ENCODE measurements at regions not wholly inside any gene's neighbourhood (a gene's known extent, or its start where the extent isn't known, plus 50 kb on each side); places are given as distances from the start of the nearest gene placed in this dataset.
A peak's percentile ranks its signal among the peaks of the same experiment; 100 is the strongest.
"Not testable (repeated sequence)": the region's sequence is repeated elsewhere in the genome, so short reads cannot be mapped to it uniquely, and the experiment has no call there.

GRCh38 chr4:9505341-9505740, 61.1 kb downstream of the DEFB131A start:
- CTCF ChIA-PET; POLR2A ChIA-PET; H3K4me3 ChIP-seq (ENCODE audit: low read depth, low read length); DNase-seq (ENCODE audit: low read depth, low spot score): not testable (repeated sequence)

GRCh38 chr4:9506672-9507071, 62.5 kb downstream of the DEFB131A start:
- CTCF ChIA-PET; POLR2A ChIA-PET; DNase-seq (ENCODE audit: low read depth, low spot score); H3K4me3 ChIP-seq (ENCODE audit: low read depth, low read length): not testable (repeated sequence)

GRCh38 chr4:9512941-9513340, 68.7 kb downstream of the DEFB131A start:
- CTCF ChIA-PET, POLR2A ChIA-PET: not testable (repeated sequence)

DNA sequence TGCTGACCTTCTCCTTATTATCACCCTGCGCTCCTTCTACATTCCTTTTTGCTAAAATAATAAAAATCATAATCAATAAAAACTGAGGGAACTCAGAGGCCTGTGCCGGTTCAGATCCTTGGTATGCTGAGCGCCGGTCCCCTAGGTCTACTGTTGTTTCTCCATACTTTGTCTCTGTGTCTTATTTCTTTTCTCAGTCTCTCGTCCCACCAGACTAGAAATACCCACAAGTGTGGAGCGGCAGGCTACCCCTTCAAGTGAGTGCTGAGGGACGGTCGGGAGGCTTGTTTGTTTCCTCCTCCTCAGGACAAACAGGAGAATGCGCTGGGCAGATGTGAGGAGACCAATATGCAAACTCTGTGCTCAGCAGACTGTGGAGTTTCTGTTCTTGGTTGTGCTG, 75.4 kb downstream of the DEFB131A start:
- CTCF ChIA-PET; DNase-seq (ENCODE audit: low read depth, low spot score): not testable (repeated sequence)

More at GRCh38 chr4:9512941-9513340, 68.7 kb downstream of the DEFB131A start:
- H3K4me3 ChIP-seq (ENCODE audit: low read depth, low read length); DNase-seq (ENCODE audit: low read depth, low spot score): not testable (repeated sequence)

DNA sequence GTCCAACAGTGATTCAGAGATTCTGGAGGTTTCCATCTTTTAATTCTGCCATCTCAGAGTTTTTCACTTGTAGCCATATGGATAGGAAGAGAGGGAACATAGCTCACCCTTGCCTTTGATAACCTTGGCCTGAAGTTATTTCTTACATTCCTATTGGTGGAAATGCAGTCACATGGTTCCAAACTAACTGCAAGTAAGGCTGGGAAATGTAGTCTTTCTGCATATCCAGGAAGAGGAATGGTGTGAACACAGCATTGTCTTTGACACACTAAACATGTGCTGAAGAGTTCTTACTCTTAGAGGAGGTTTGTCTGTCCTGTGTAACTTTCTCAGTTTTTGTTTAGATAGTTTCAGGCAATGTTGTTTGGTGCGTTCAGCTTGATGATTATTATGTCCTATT, 78.7 kb downstream of the DEFB131A start:
- CTCF ChIA-PET; POLR2A ChIA-PET; H3K4me3 ChIP-seq (ENCODE audit: low read depth, low read length); DNase-seq (ENCODE audit: low read depth, low spot score): not testable (repeated sequence)

More for the DNA sequence above, 75.4 kb downstream of the DEFB131A start:
- POLR2A ChIA-PET; H3K4me3 ChIP-seq (ENCODE audit: low read depth, low read length): not testable (repeated sequence)

GRCh38 chr4:9524406-9524805, 80.2 kb downstream of the DEFB131A start:
- DNase-seq (ENCODE audit: low read depth, low spot score); CTCF ChIA-PET; POLR2A ChIA-PET; H3K4me3 ChIP-seq (ENCODE audit: low read depth, low read length): not testable (repeated sequence)

- POLR2A ChIA-PET; DNase-seq (ENCODE audit: low read depth, low spot score); CTCF ChIA-PET: not testable (repeated sequence)
- H3K4me3 ChIP-seq (ENCODE audit: low read depth, low read length) = peak overlapping the region; percentile 48
- TF ChIP-seq, protein P1, sequence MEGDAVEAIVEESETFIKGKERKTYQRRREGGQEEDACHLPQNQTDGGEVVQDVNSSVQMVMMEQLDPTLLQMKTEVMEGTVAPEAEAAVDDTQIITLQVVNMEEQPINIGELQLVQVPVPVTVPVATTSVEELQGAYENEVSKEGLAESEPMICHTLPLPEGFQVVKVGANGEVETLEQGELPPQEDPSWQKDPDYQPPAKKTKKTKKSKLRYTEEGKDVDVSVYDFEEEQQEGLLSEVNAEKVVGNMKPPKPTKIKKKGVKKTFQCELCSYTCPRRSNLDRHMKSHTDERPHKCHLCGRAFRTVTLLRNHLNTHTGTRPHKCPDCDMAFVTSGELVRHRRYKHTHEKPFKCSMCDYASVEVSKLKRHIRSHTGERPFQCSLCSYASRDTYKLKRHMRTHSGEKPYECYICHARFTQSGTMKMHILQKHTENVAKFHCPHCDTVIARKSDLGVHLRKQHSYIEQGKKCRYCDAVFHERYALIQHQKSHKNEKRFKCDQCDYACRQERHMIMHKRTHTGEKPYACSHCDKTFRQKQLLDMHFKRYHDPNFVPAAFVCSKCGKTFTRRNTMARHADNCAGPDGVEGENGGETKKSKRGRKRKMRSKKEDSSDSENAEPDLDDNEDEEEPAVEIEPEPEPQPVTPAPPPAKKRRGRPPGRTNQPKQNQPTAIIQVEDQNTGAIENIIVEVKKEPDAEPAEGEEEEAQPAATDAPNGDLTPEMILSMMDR (IDR thresholded peaks at IDR 0.05; ENCODE audit: insufficient read depth, low read length, missing control alignments) = peak; percentile 41
Measured at GRCh38 chr4:9532134-9532862, 88.1 kb downstream of the DEFB131A start.

DNA sequence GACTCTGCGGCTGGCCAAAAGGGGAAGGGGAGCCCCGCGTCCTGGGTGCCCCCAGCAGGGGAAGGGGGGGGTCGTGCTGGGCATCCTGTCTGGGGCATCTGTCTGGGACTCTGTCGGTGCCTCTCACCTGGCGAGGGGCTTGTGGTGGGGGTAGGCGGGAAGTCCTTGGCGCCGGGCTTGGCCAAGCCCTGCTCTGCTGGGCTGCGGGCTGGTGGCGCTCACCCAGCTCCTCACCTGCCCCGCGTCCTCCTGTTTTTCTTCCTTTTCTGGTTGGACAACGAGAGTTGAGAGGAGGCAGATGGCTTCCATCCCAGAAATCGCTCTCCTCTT, 88.6 kb downstream of the DEFB131A start:
- CTCF ChIA-PET; DNase-seq (ENCODE audit: low read depth, low spot score); POLR2A ChIA-PET; H3K4me3 ChIP-seq (ENCODE audit: low read depth, low read length): not testable (repeated sequence)

DNA sequence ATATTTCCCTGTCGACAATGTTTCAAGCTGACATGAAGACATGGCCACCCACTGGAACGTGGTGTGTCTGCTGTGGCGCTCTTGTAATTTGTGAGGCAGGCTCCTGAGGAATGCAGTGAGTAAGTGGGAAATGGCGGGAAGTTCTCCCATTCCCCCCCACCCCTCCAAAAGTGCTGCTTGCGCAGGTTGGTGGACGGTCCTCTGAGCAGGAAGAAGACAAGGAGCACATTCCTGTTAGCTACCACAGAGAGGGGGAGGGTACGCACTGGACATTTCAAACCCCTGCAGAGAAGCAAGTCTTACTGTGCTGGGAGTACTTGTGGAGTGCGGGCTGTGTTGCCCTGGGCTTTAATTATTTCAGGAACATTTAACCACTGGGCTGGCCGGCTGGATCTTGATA, 92.9 kb downstream of the DEFB131A start:
- DNase-seq (ENCODE audit: low read depth, low spot score); POLR2A ChIA-PET; H3K4me3 ChIP-seq (ENCODE audit: low read depth, low read length); CTCF ChIA-PET: not testable (repeated sequence)

GRCh38 chr4:9539939-9540520, 95.8 kb downstream of the DEFB131A start:
- CTCF ChIA-PET; DNase-seq (ENCODE audit: low read depth, low spot score): not testable (repeated sequence)

DNA sequence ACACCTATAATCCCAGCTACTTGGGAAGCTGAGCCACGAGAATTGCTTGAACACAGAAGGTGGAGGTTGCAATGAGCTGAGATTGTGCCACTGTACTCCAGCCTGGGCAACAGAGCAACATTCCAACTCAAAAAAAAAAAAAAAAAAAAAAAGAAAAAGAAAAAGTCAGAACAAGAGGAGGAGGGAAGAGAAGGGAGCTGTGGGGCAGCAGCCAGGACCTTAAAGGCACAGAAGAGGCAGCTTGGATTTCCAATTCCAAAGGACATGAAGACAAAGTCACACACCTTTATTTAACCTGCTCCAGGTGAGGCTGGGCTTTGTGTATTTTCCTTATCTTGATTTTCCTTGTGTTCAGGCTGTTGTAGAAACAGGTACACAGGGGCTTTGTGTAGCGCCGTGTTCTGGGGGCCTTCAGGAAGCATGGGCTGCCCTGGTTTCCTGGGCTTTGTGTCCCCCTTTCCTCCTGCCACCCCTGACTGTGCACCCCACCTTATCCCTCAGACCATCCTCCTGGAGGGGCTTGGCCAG, 97.2 kb downstream of the DEFB131A start:
- H3K4me3 ChIP-seq (ENCODE audit: low read depth, low read length); POLR2A ChIA-PET; DNase-seq (ENCODE audit: low read depth, low spot score); CTCF ChIA-PET: not testable (repeated sequence)

More at GRCh38 chr4:9539939-9540520, 95.8 kb downstream of the DEFB131A start:
- H3K4me3 ChIP-seq (ENCODE audit: low read depth, low read length); POLR2A ChIA-PET: not testable (repeated sequence)

GRCh38 chr4:9544851-9545250, 100.6 kb downstream of the DEFB131A start:
- POLR2A ChIA-PET; DNase-seq (ENCODE audit: low read depth, low spot score); CTCF ChIA-PET; H3K4me3 ChIP-seq (ENCODE audit: low read depth, low read length): not testable (repeated sequence)

GRCh38 chr4:9547470-9547869, 103.3 kb downstream of the DEFB131A start:
- CTCF ChIA-PET; DNase-seq (ENCODE audit: low read depth, low spot score); POLR2A ChIA-PET; H3K4me3 ChIP-seq (ENCODE audit: low read depth, low read length): not testable (repeated sequence)

GRCh38 chr4:9556076-9556475, 111.9 kb downstream of the DEFB131A start:
- DNase-seq (ENCODE audit: low read depth, low spot score); CTCF ChIA-PET; POLR2A ChIA-PET; H3K4me3 ChIP-seq (ENCODE audit: low read depth, low read length): not testable (repeated sequence)

DNA sequence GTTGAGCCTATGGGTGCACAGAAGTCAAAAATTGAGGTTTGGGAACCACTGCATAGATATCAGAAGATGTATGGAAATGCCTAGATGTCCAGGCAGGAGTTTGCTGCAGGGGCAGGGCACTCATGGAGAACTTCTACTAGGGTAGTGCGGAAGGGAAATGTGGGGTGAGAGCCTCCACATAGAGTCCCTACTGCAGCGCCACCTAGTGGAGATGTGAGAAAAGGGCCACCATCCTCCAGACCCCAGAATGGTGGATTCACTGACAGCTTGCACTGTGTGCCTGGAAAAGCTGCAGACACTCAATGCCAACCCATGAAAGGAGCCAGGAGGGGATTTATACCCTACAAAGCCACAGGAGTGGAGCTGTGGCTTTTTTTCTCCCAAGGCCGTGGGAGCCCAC, 133.7 kb downstream of the DEFB131A start:
- CTCF ChIA-PET; POLR2A ChIA-PET; DNase-seq (ENCODE audit: low read depth, low spot score); H3K4me3 ChIP-seq (ENCODE audit: low read depth, low read length): not testable (repeated sequence)

- H3K4me3 ChIP-seq (ENCODE audit: low read depth, low read length); DNase-seq (ENCODE audit: low read depth, low spot score); POLR2A ChIA-PET; CTCF ChIA-PET: not testable (repeated sequence)
Measured at GRCh38 chr4:9582880-9583279, 138.7 kb downstream of the DEFB131A start.

Data from AG04449 (cell line).